ENCODE measurements at regions not wholly inside any gene's neighbourhood (a gene's known extent, or its start where the extent isn't known, plus 50 kb on each side); places are given as distances from the start of the nearest gene placed in this dataset.
"Not testable (repeated sequence)": the region's sequence is repeated elsewhere in the genome, so short reads cannot be mapped to it uniquely, and the experiment has no call there.

- Histone ChIP-seq H3K4me1 (ENCODE audit: insufficient read depth, low read length) (no peaks in the 10 kb centered on the region), H3K4me3 (ENCODE audit: low read length) (no peak overlapping the region), H3K27me3 (ENCODE audit: insufficient read depth, low read length, poor library complexity, severe bottlenecking) (no peaks in the 10 kb centered on the region), H3K27ac (ENCODE audit: low read depth, low read length) (no peak overlapping the region), H3K36me3 (ENCODE audit: insufficient read depth, low read length) (no peaks in the 10 kb centered on the region), H3K9me3 (ENCODE audit: low read length) (no peaks in the 10 kb centered on the region)
- peaks cover 0 to 8% of the 10 kb centered on the region in 2 donors for H3K27me3 Mint-ChIP-seq
- CTCF ChIA-PET, result no interaction called here
- no peaks in the 10 kb centered on the region for H3K4me1 Mint-ChIP-seq
- peaks cover 0 to 4% (median 0%) of the 10 kb centered on the region in 5 donors for H3K9me3 Mint-ChIP-seq
- H3K27ac Mint-ChIP-seq, result no peak overlapping the region
- POLR2A ChIA-PET, result no interaction called here
- no peaks in the 10 kb centered on the region for H3K36me3 Mint-ChIP-seq
- DNase-seq, result no peak
- H3K4me3 Mint-ChIP-seq, result no peak overlapping the region
Measured at GRCh38 chr22:47619631-47620030, 857.2 kb downstream of the TBC1D22A start.

DNA sequence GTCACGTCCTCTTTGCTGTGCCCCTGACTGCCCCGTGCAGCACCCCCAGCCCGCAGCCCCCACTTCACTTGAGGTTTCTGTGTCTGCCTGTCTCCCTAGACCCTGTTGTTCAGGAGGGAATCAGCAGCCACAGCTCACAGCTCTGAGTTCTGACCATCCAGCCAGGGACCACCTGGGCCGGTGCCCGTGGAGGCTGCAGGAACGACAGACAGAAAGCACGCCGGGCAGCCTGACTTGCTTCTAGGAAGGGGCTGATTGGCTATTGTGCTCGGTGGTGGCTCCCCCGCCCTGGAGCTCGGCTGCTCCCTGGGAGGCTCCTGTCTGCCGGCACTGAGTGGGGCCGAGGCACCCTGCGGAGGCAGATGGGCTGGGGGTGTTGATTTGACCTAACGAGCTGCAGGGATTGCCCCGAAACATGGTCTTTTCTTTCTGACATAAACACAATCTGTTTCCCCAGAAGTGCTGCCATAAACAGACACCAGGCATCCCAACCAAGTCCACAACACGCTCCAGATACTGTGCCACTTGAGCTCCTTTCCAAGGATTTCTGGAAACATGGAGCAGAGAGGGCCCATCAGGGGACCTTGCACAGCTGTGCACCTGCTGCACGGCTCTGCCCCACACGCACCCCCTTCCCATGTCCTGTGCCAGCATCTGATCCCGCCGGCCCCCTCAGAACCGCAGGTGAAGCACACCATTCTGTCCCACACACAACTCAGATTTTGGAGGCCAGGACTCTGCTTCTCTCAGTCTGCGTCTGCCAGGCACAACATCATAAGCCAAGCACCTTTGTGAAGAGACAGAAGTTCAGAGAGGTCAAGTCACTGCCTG is 855.9 kb downstream of the TBC1D22A start:
- Mint-ChIP-seq H3K36me3 (no peaks in the 10 kb centered on the region), H3K9me3 (peaks cover 0 to 4% (median 0%) of the 10 kb centered on the region in 5 donors), H3K4me3 (no peak overlapping the region), H3K27ac (no peak overlapping the region), H3K27me3 (peaks cover 0 to 8% of the 10 kb centered on the region in 2 donors), H3K4me1 (no peaks in the 10 kb centered on the region)
- ChIA-PET POLR2A (no interaction called here), CTCF (no interaction called here)
- Histone ChIP-seq H3K9me3 (ENCODE audit: low read length) (no peaks in the 10 kb centered on the region), H3K27ac (ENCODE audit: low read depth, low read length) (no peak overlapping the region), H3K36me3 (ENCODE audit: insufficient read depth, low read length) (no peaks in the 10 kb centered on the region), H3K4me1 (ENCODE audit: insufficient read depth, low read length) (no peaks in the 10 kb centered on the region), H3K4me3 (ENCODE audit: low read length) (no peak overlapping the region), H3K27me3 (ENCODE audit: insufficient read depth, low read length, poor library complexity, severe bottlenecking) (no peaks in the 10 kb centered on the region)
- no peak for DNase-seq

GRCh38 chr22:47617186-47617585 is 854.7 kb downstream of the TBC1D22A start:
- peak overlapping the region in 1 of 8 donors; percentile 42 for H3K27ac Mint-ChIP-seq
- no peaks in the 10 kb centered on the region for H3K27me3 ChIP-seq (ENCODE audit: insufficient read depth, low read length, poor library complexity, severe bottlenecking)
- no peak overlapping the region for H3K4me3 Mint-ChIP-seq
- no peaks in the 10 kb centered on the region for H3K9me3 ChIP-seq (ENCODE audit: low read length)
- H3K27me3 Mint-ChIP-seq, result peaks cover 0 to 8% of the 10 kb centered on the region in 2 donors
- H3K36me3 Mint-ChIP-seq, result no peaks in the 10 kb centered on the region
- no peaks in the 10 kb centered on the region for H3K4me1 ChIP-seq (ENCODE audit: insufficient read depth, low read length)
- H3K4me1 Mint-ChIP-seq, result no peaks in the 10 kb centered on the region
- no peaks in the 10 kb centered on the region for H3K36me3 ChIP-seq (ENCODE audit: insufficient read depth, low read length)
- no peak overlapping the region for H3K4me3 ChIP-seq (ENCODE audit: low read length)
- H3K27ac ChIP-seq (ENCODE audit: low read depth, low read length), result no peak overlapping the region
- ChIA-PET CTCF (no interaction called here), POLR2A (no interaction called here)
- H3K9me3 Mint-ChIP-seq, result peaks cover 0 to 4% (median 0%) of the 10 kb centered on the region in 5 donors
- no peak for DNase-seq

GRCh38 chr22:47616396-47617020 is 854.1 kb downstream of the TBC1D22A start:
- no peak overlapping the region for H3K27ac Mint-ChIP-seq
- no peaks in the 10 kb centered on the region for H3K4me1 Mint-ChIP-seq
- Histone ChIP-seq H3K27ac (ENCODE audit: low read depth, low read length) (no peak overlapping the region), H3K4me1 (ENCODE audit: insufficient read depth, low read length) (no peaks in the 10 kb centered on the region), H3K36me3 (ENCODE audit: insufficient read depth, low read length) (no peaks in the 10 kb centered on the region), H3K27me3 (ENCODE audit: insufficient read depth, low read length, poor library complexity, severe bottlenecking) (no peaks in the 10 kb centered on the region), H3K4me3 (ENCODE audit: low read length) (no peak overlapping the region), H3K9me3 (ENCODE audit: low read length) (no peaks in the 10 kb centered on the region)
- H3K4me3 Mint-ChIP-seq, result no peak overlapping the region
- POLR2A ChIA-PET, result no interaction called here
- peaks cover 0 to 4% (median 0%) of the 10 kb centered on the region in 5 donors for H3K9me3 Mint-ChIP-seq
- peaks cover 0 to 8% of the 10 kb centered on the region in 2 donors for H3K27me3 Mint-ChIP-seq
- H3K36me3 Mint-ChIP-seq, result no peaks in the 10 kb centered on the region
- DNase-seq, result no peak
- CTCF ChIA-PET, result no interaction called here

GRCh38 chr22:47615051-47615450 is 852.6 kb downstream of the TBC1D22A start:
- Mint-ChIP-seq H3K4me3 (no peak overlapping the region), H3K27ac (no peak overlapping the region), H3K9me3 (peaks cover 0 to 4% (median 0%) of the 10 kb centered on the region in 5 donors), H3K4me1 (no peaks in the 10 kb centered on the region), H3K27me3 (peaks cover 0 to 5% of the 10 kb centered on the region in 2 donors), H3K36me3 (peaks cover 0 to under 1% (median 0%) of the 10 kb centered on the region in 3 donors)
- Histone ChIP-seq H3K36me3 (ENCODE audit: insufficient read depth, low read length) (no peaks in the 10 kb centered on the region), H3K4me1 (ENCODE audit: insufficient read depth, low read length) (no peaks in the 10 kb centered on the region), H3K9me3 (ENCODE audit: low read length) (no peaks in the 10 kb centered on the region), H3K27ac (ENCODE audit: low read depth, low read length) (no peak overlapping the region), H3K27me3 (ENCODE audit: insufficient read depth, low read length, poor library complexity, severe bottlenecking) (no peaks in the 10 kb centered on the region), H3K4me3 (ENCODE audit: low read length) (no peak overlapping the region)
- ChIA-PET POLR2A (no interaction called here), CTCF (no interaction called here)
- DNase-seq, result no peak

DNA sequence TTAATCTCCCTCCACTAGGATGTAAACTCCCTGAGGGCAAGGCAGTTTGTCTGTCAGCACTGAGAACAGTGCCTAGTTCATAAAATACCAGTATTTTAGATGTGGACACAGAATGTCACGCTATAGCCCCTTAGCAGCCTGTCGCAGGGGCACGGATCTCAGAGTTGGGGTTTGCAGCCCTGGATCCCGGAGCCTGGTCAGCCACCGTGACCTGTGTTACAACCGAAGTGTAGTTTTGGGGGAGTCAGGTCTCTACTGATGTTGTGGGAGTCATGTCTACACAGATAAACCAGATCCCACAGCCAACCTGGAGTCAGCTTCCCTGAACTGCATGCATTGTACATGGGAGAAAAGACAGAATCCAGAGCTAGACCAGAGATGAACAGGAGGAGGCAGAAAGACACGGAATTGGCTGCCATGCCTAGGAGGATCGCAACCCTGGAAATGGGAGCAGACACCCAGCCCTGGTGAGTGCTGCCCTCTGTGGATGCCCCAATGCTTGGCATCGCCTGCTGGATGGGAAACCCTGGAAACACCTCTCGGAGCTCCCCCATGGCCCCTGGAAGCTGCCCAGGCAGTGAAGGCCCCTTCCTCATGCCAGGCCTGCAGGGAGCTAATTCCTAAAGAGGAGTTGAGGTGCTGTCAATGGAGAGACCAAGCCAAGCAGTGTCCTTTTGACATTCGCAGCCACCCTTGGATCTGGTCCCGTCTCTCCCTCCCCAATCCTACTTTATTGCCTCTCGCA is 851.3 kb downstream of the TBC1D22A start:
- H3K27ac Mint-ChIP-seq, result no peak overlapping the region
- no peaks in the 10 kb centered on the region for H3K36me3 ChIP-seq (ENCODE audit: insufficient read depth, low read length)
- no peaks in the 10 kb centered on the region for H3K4me1 ChIP-seq (ENCODE audit: insufficient read depth, low read length)
- H3K4me1 Mint-ChIP-seq, result no peaks in the 10 kb centered on the region
- H3K27ac ChIP-seq (ENCODE audit: low read depth, low read length), result no peak overlapping the region
- DNase-seq, result no peak
- CTCF ChIA-PET, result no interaction called here
- POLR2A ChIA-PET, result no interaction called here
- H3K9me3 ChIP-seq (ENCODE audit: low read length), result no peaks in the 10 kb centered on the region
- H3K27me3 Mint-ChIP-seq, result peaks cover 5% of the 10 kb centered on the region in 2 donors
- no peak overlapping the region for H3K4me3 ChIP-seq (ENCODE audit: low read length)
- H3K9me3 Mint-ChIP-seq, result peaks cover 0 to 6% (median 0%) of the 10 kb centered on the region in 5 donors
- peaks cover 0 to 8% (median 0%) of the 10 kb centered on the region in 3 donors for H3K36me3 Mint-ChIP-seq
- H3K4me3 Mint-ChIP-seq, result no peak overlapping the region
- H3K27me3 ChIP-seq (ENCODE audit: insufficient read depth, low read length, poor library complexity, severe bottlenecking), result no peaks in the 10 kb centered on the region

DNA sequence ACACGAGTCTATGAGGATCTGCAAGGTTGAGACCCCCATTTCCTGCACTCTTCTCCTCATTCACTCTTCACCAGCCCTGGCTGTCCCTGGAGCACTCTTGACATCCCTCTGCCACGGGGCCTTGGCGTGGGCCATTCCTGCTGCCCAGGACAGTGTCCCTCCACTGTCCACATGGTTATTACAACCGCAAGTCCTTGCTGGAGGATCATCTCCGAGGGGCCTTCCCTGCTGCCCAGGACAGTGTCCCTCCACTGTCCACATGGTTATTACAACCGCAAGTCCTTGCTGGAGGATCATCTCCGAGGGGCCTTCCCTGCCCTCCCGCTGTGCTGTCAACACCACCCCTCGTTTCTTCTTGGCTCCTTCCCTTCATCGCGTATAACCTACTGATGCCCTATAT is 850.7 kb downstream of the TBC1D22A start:
- CTCF ChIA-PET; H3K27me3 ChIP-seq (ENCODE audit: insufficient read depth, low read length, poor library complexity, severe bottlenecking); H3K4me3 ChIP-seq (ENCODE audit: low read length); H3K27ac ChIP-seq (ENCODE audit: low read depth, low read length); H3K4me3 Mint-ChIP-seq; H3K4me1 Mint-ChIP-seq; DNase-seq; H3K36me3 ChIP-seq (ENCODE audit: insufficient read depth, low read length); H3K27me3 Mint-ChIP-seq; H3K9me3 Mint-ChIP-seq; H3K36me3 Mint-ChIP-seq; H3K27ac Mint-ChIP-seq; H3K9me3 ChIP-seq (ENCODE audit: low read length); H3K4me1 ChIP-seq (ENCODE audit: insufficient read depth, low read length); POLR2A ChIA-PET: not testable (repeated sequence)

DNA sequence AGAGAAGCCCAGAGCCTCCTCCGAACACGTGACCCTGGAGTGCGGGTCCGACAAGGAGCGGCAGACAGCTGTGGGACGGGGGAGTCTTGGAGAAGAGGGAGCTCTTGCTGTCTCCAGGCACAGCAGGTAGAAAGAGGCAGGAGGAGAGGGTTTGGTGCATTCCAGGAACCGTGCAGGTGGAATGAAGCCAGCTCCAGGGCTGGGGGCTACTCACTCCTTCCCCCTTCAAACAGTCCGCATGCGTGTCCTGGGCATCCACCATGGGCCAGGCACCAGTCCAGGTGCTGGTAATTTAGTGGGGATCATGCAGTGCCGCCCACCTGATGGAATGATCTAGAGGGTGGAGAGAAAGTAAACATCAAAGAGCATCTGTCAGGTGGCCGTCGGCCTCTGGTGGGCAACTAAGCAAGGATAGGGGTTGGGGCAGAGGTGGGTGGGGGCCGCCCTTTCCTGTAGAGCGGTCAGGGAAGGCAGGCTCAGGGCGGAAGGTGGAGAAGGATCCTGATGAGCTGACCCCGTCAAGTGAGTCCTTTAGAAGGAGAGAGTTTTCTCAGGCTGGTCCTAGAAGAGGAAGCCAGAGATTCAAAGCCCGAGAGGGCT is 850.0 kb downstream of the TBC1D22A start:
- H3K36me3 Mint-ChIP-seq, result peaks cover 0 to 8% (median 0%) of the 10 kb centered on the region in 3 donors
- H3K4me1 ChIP-seq (ENCODE audit: insufficient read depth, low read length), result no peaks in the 10 kb centered on the region
- H3K27ac Mint-ChIP-seq, result no peak overlapping the region
- POLR2A ChIA-PET, result no interaction called here
- H3K36me3 ChIP-seq (ENCODE audit: insufficient read depth, low read length), result no peaks in the 10 kb centered on the region
- H3K4me3 Mint-ChIP-seq, result no peak overlapping the region
- peaks cover 4 to 5% of the 10 kb centered on the region in 2 donors for H3K27me3 Mint-ChIP-seq
- no peak for DNase-seq
- no peaks in the 10 kb centered on the region for H3K4me1 Mint-ChIP-seq
- no peak overlapping the region for H3K4me3 ChIP-seq (ENCODE audit: low read length)
- H3K27me3 ChIP-seq (ENCODE audit: insufficient read depth, low read length, poor library complexity, severe bottlenecking), result no peaks in the 10 kb centered on the region
- no peak overlapping the region for H3K27ac ChIP-seq (ENCODE audit: low read depth, low read length)
- peaks cover 0 to 5% (median 0%) of the 10 kb centered on the region in 5 donors for H3K9me3 Mint-ChIP-seq
- CTCF ChIA-PET, result no interaction called here
- no peaks in the 10 kb centered on the region for H3K9me3 ChIP-seq (ENCODE audit: low read length)

Measured in CD8-positive, alpha-beta memory T cell (primary cell).